Cardiac muscle cell (in vitro differentiated cells and primary cell): ENCODE measurements at regions not wholly inside any gene's neighbourhood (a gene's known extent, or its start where the extent isn't known, plus 50 kb on each side); places are given as distances from the start of the nearest gene placed in this dataset.
A peak's percentile ranks its signal among the peaks of the same experiment; 100 is the strongest.
"Not testable (repeated sequence)": the region's sequence is repeated elsewhere in the genome, so short reads cannot be mapped to it uniquely, and the experiment has no call there.

Experiments
- DNase-seq, 2 donors: peaks; one replicate each; pipeline versions ENCODE4 v3.0.0 to v3.0.0-alpha.2; 2010 to 2017; ENCODE audit warnings: low read depth in 1 of 2, low spot score in 1 of 2
- H3K27ac ChIP-seq: fragments of 200-600 bp; sonication (generic); 2 replicates; pipeline ENCODE4 v1.5.1; 2016
- H3K27me3 ChIP-seq: fragments of 200-600 bp; sonication (generic); 2 replicates; pipeline ENCODE4 v1.6.0; 2016; ENCODE audit warnings: control low read depth
- H3K36me3 ChIP-seq: fragments of 200-600 bp; sonication (generic); 2 replicates; pipeline ENCODE4 v1.5.1; 2016; ENCODE audit warnings: control low read depth
- H3K4me1 ChIP-seq: fragments of 200-600 bp; sonication (generic); 2 replicates; pipeline ENCODE4 v1.8.1; 2017; ENCODE audit warnings: low read depth, mild to moderate bottlenecking, mixed run types
- H3K4me3 ChIP-seq: fragments of 200-600 bp; sonication (generic); 2 replicates; pipeline ENCODE4 v1.5.1; 2016; ENCODE audit warnings: mild to moderate bottlenecking
- H3K9me3 ChIP-seq: fragments of 200-600 bp; sonication (generic); 2 replicates; pipeline ENCODE4 v1.5.1; 2017; ENCODE audit warnings: low read depth, mild to moderate bottlenecking, control low read depth
- CTCF ChIP-seq: IDR thresholded peaks from 2 replicates; pipeline ENCODE4 v1.5.1; 2012; ENCODE audit warnings: low read depth, mild to moderate bottlenecking, low read length

GRCh38 chr9:33737811-33738606, 57.4 kb upstream of the PRSS3 start:
- Histone ChIP-seq H3K27ac (no peak overlapping the region), H3K4me3 (no peak overlapping the region), H3K36me3 (no peaks in the 10 kb centered on the region), H3K9me3 (no peaks in the 10 kb centered on the region), H3K4me1 (no peaks in the 10 kb centered on the region), H3K27me3 (no peaks in the 10 kb centered on the region)
- peak; percentile 76 to 78 for DNase-seq
- peak; percentile 76 for TF ChIP-seq CTCF

GRCh38 chr9:33739398-33739797, 56.0 kb upstream of the PRSS3 start:
- no peaks in the 10 kb centered on the region for H3K9me3 ChIP-seq
- H3K27me3 ChIP-seq, result no peaks in the 10 kb centered on the region
- TF ChIP-seq CTCF, result no peak
- H3K27ac ChIP-seq, result no peak overlapping the region
- no peak overlapping the region for H3K4me3 ChIP-seq
- no peaks in the 10 kb centered on the region for H3K36me3 ChIP-seq
- no peaks in the 10 kb centered on the region for H3K4me1 ChIP-seq
- no peak for DNase-seq

- no peak for DNase-seq
- no peaks in the 10 kb centered on the region for H3K36me3 ChIP-seq
- no peaks in the 10 kb centered on the region for H3K9me3 ChIP-seq
- TF ChIP-seq CTCF, result no peak
- no peak overlapping the region for H3K4me3 ChIP-seq
- H3K4me1 ChIP-seq, result no peaks in the 10 kb centered on the region
- no peaks in the 10 kb centered on the region for H3K27me3 ChIP-seq
- H3K27ac ChIP-seq, result no peak overlapping the region
These were observed 55.3 kb upstream of the PRSS3 start for GRCh38 chr9:33740075-33740474.

GRCh38 chr9:33740958-33741357, 54.4 kb upstream of the PRSS3 start:
- H3K36me3 ChIP-seq, H3K9me3 ChIP-seq, DNase-seq, H3K4me1 ChIP-seq, H3K4me3 ChIP-seq, H3K27me3 ChIP-seq, H3K27ac ChIP-seq: not testable (repeated sequence)

GRCh38 chr9:33742051-33742450, 53.3 kb upstream of the PRSS3 start:
- Histone ChIP-seq H3K4me3 (no peak overlapping the region), H3K27me3 (no peaks in the 10 kb centered on the region), H3K9me3 (no peaks in the 10 kb centered on the region), H3K4me1 (no peaks in the 10 kb centered on the region), H3K36me3 (no peaks in the 10 kb centered on the region), H3K27ac (no peak overlapping the region)
- TF ChIP-seq CTCF, result no peak
- no peak for DNase-seq

GRCh38 chr9:33742519-33742918, 52.8 kb upstream of the PRSS3 start:
- TF ChIP-seq CTCF, result no peak
- Histone ChIP-seq H3K27ac (no peak overlapping the region), H3K9me3 (no peaks in the 10 kb centered on the region), H3K36me3 (no peaks in the 10 kb centered on the region), H3K4me3 (no peak overlapping the region), H3K27me3 (no peaks in the 10 kb centered on the region), H3K4me1 (no peaks in the 10 kb centered on the region)
- no peak for DNase-seq
